GM23248 (cell line): ENCODE measurements at regions not wholly inside any gene's neighbourhood (a gene's known extent, or its start where the extent isn't known, plus 50 kb on each side); places are given as distances from the start of the nearest gene placed in this dataset.

Experiments used
- DNase-seq: peaks from one replicate; pipeline ENCODE4 v3.0.0-alpha.2; 2015
- H2AFZ ChIP-seq: fragments of 200-600 bp; sonication (generic); 2 replicates; pipeline ENCODE4 v1.6.1; 2016; ENCODE audit warnings: antibody characterized with exemption
- H3F3A ChIP-seq: fragments of 200-600 bp; sonication (generic); 2 replicates; pipeline ENCODE4 v1.6.1; 2016; ENCODE audit warnings: mild to moderate bottlenecking, antibody characterized with exemption, mixed run types; ENCODE audit not compliant: insufficient read depth
- H3K27ac ChIP-seq: fragments of 200-600 bp; sonication (generic); 2 replicates; pipeline ENCODE4 v1.5.1; 2016; ENCODE audit warnings: mild to moderate bottlenecking
- H3K27me3 ChIP-seq: fragments of 200-600 bp; sonication (generic); replicated peaks from 2 replicates; pipeline ENCODE4 v1.6.1; 2016; ENCODE audit warnings: mild to moderate bottlenecking; ENCODE audit not compliant: insufficient read depth
- H3K36me3 ChIP-seq: fragments of 200-600 bp; sonication (generic); 2 replicates; pipeline ENCODE4 v1.6.1; 2016; ENCODE audit warnings: low read depth, mild to moderate bottlenecking
- H3K4me1 ChIP-seq: fragments of 200-600 bp; sonication (generic); 2 replicates; pipeline ENCODE4 v1.6.1; 2016; ENCODE audit warnings: mild to moderate bottlenecking; ENCODE audit not compliant: insufficient read depth
- H3K4me2 ChIP-seq: fragments of 200-600 bp; sonication (generic); one replicate; pipeline ENCODE4 v1.6.1; 2016; ENCODE audit warnings: mild to moderate bottlenecking; ENCODE audit not compliant: unreplicated experiment
- H3K4me3 ChIP-seq: fragments of 200-600 bp; sonication (generic); 2 replicates; pipeline ENCODE4 v1.5.1; 2016; ENCODE audit warnings: mild to moderate bottlenecking
- H3K79me2 ChIP-seq: fragments of 200-600 bp; sonication (generic); 2 replicates; pipeline ENCODE4 v1.6.1; 2016; ENCODE audit warnings: mild to moderate bottlenecking; ENCODE audit not compliant: insufficient read depth
- H3K9ac ChIP-seq: fragments of 200-600 bp; sonication (generic); 2 replicates; pipeline ENCODE4 v1.6.1; 2016; ENCODE audit warnings: mild to moderate bottlenecking
- H3K9me2 ChIP-seq: fragments of 200-600 bp; sonication (generic); 2 replicates; pipeline ENCODE4 v1.6.1; 2016; ENCODE audit warnings: mixed run types, mild to moderate bottlenecking, moderate library complexity; ENCODE audit not compliant: insufficient read depth
- H3K9me3 ChIP-seq: fragments of 200-600 bp; sonication (generic); one replicate; pipeline ENCODE4 v1.6.1; 2017; ENCODE audit warnings: low read depth
- H4K20me1 ChIP-seq: fragments of 200-600 bp; sonication (generic); 2 replicates; pipeline ENCODE4 v1.6.0; 2016; ENCODE audit not compliant: insufficient read depth
- EZH2 ChIP-seq: fragments of 200-600 bp; sonication (generic); IDR thresholded peaks from 2 replicates; pipeline ENCODE4 v1.6.1; 2018; ENCODE audit warnings: antibody characterized with exemption, mild to moderate bottlenecking; ENCODE audit not compliant: insufficient read depth, poor library complexity, severe bottlenecking
- EZH2phosphoT487 ChIP-seq: fragments of 200-600 bp; sonication (generic); IDR thresholded peaks from 2 replicates; pipeline ENCODE4 v1.6.1; 2018; ENCODE audit warnings: antibody characterized with exemption, moderate library complexity, mild to moderate bottlenecking, low read depth; ENCODE audit not compliant: insufficient read depth
- WGBS, 2 experiments: methylation state at CpG; one replicate each; pipeline ENCODE4 v1.1.6; 2015 to 2017; ENCODE audit warnings: low lambda C conversion rate in 2 of 2, low coverage in 1 of 2; ENCODE audit errors: missing lambda C conversion rate in 2 of 2; 5-methylcytosine and 5-hydroxymethylcytosine counted together
- in situ Hi-C: fragments of 300-500 bp; cut with MboI; formaldehyde crosslinking; loops from 2 replicates; pipeline ENCODE4 v1.15.0; 2020

- WGBS, 2 experiments = 4 to 6% methylated on average over 1 of the region's 1 CpG
- no peak overlapping the region for H3K4me3 ChIP-seq
- TF ChIP-seq EZH2 (no peak), EZH2phosphoT487 (no peak)
- H3K27me3 ChIP-seq = no peaks in the 10 kb centered on the region
- no peaks in the 10 kb centered on the region for H3K9me3 ChIP-seq
- no peaks in the 10 kb centered on the region for H3K9me2 ChIP-seq
- DNase-seq = peak; percentile 17
- peaks cover 15% of the 10 kb centered on the region for H3K4me1 ChIP-seq
- H2AFZ ChIP-seq = no peak overlapping the region
- no peak overlapping the region for H3K4me2 ChIP-seq
- H3K27ac ChIP-seq = no peak overlapping the region
- H3K36me3 ChIP-seq = no peaks in the 10 kb centered on the region
- no peaks in the 10 kb centered on the region for H3F3A ChIP-seq
- H3K9ac ChIP-seq = no peak overlapping the region
- no peaks in the 10 kb centered on the region for H4K20me1 ChIP-seq
- no peaks in the 10 kb centered on the region for H3K79me2 ChIP-seq
- in situ Hi-C loops = no loop called here
Observed at GRCh38 chr9:108599571-108599970, 256.2 kb downstream of the ACTL7B start.

- H3K4me1 ChIP-seq = no peaks in the 10 kb centered on the region
- no peaks in the 10 kb centered on the region for H4K20me1 ChIP-seq
- H3K79me2 ChIP-seq = no peaks in the 10 kb centered on the region
- in situ Hi-C loops = no loop called here
- H3K9me3 ChIP-seq = no peaks in the 10 kb centered on the region
- no peak overlapping the region for H2AFZ ChIP-seq
- H3K9me2 ChIP-seq = no peaks in the 10 kb centered on the region
- H3K36me3 ChIP-seq = no peaks in the 10 kb centered on the region
- no peaks in the 10 kb centered on the region for H3F3A ChIP-seq
- WGBS, 2 experiments = 74 to 81% methylated on average over 1 of the region's 1 CpG
- H3K4me3 ChIP-seq = no peak overlapping the region
- no peak overlapping the region for H3K9ac ChIP-seq
- no peak overlapping the region for H3K4me2 ChIP-seq
- H3K27ac ChIP-seq = no peak overlapping the region
- no peaks in the 10 kb centered on the region; the same call in 1 of the 2 replicates for H3K27me3 ChIP-seq
- no peak for DNase-seq
- TF ChIP-seq EZH2 (no peak), EZH2phosphoT487 (no peak)
Observed at GRCh38 chr9:108591121-108591520, 264.7 kb downstream of the ACTL7B start.

GRCh38 chr9:108588246-108588645 lies 267.5 kb downstream of the ACTL7B start:
- no peak for TF ChIP-seq EZH2phosphoT487
- no peak for TF ChIP-seq EZH2
- H3K4me3 ChIP-seq = no peak overlapping the region
- no peak overlapping the region for H3K9ac ChIP-seq
- no peaks in the 10 kb centered on the region for H4K20me1 ChIP-seq
- WGBS, 2 experiments = 79 to 80% methylated on average over 3 of the region's 3 CpGs
- no peak overlapping the region for H2AFZ ChIP-seq
- peaks cover 16% of the 10 kb centered on the region; the same call in 1 of the 2 replicates for H3K27me3 ChIP-seq
- no peak overlapping the region for H3K4me2 ChIP-seq
- no peaks in the 10 kb centered on the region for H3K9me2 ChIP-seq
- in situ Hi-C loops = no loop called here
- no peaks in the 10 kb centered on the region for H3K36me3 ChIP-seq
- DNase-seq = no peak
- no peaks in the 10 kb centered on the region for H3K79me2 ChIP-seq
- no peaks in the 10 kb centered on the region for H3K9me3 ChIP-seq
- H3F3A ChIP-seq = no peaks in the 10 kb centered on the region
- no peaks in the 10 kb centered on the region for H3K4me1 ChIP-seq
- H3K27ac ChIP-seq = no peak overlapping the region

- Histone ChIP-seq H3K4me2 (no peak overlapping the region), H3K9me3 (no peaks in the 10 kb centered on the region), H3K4me3 (no peak overlapping the region), H3K9ac (no peak overlapping the region), H3K36me3 (no peaks in the 10 kb centered on the region), H3K27me3 (peaks cover 16% of the 10 kb centered on the region; the same call in 1 of the 2 replicates), H3F3A (no peaks in the 10 kb centered on the region), H4K20me1 (no peaks in the 10 kb centered on the region), H3K27ac (no peak overlapping the region), H3K4me1 (no peaks in the 10 kb centered on the region), H3K79me2 (no peaks in the 10 kb centered on the region), H2AFZ (no peak overlapping the region), H3K9me2 (no peaks in the 10 kb centered on the region)
- in situ Hi-C loops = no loop called here
- TF ChIP-seq EZH2phosphoT487 (no peak), EZH2 (no peak)
- DNase-seq = peak; percentile 38
- WGBS, 2 experiments = 86 to 100% methylated on average over 1 of the region's 1 CpG
Observed at GRCh38 chr9:108586471-108587139, 269.2 kb downstream of the ACTL7B start.
